ENCODE measurements at regions not wholly inside any gene's neighbourhood (a gene's known extent, or its start where the extent isn't known, plus 50 kb on each side); places are given as distances from the start of the nearest gene placed in this dataset.

GRCh38 chr21:26404288-26404687, 168.8 kb downstream of the CYYR1 start:
- ChIA-PET POLR2A (no interaction called here), CTCF (no interaction called here)
- Histone ChIP-seq H3K27ac (ENCODE audit: low read length) (no peak overlapping the region), H3K9me3 (ENCODE audit: control insufficient read depth, insufficient read depth, low read depth, low read length) (no peaks in the 10 kb centered on the region), H3K4me1 (ENCODE audit: control insufficient read depth, insufficient read depth, low read length) (no peaks in the 10 kb centered on the region), H3K4me3 (ENCODE audit: low read depth in 2 of 2, low read length in 2 of 2) (no peak overlapping the region), H3K27me3 (ENCODE audit: control insufficient read depth, insufficient read depth, low read length) (no peaks in the 10 kb centered on the region), H3K36me3 (ENCODE audit: control insufficient read depth, insufficient read depth, low read length) (no peaks in the 10 kb centered on the region)
- DNase-seq (ENCODE audit: low read depth, low spot score) = no peak
- intact Hi-C loops (cut with micrococcal nuclease; ENCODE audit: unreplicated experiment) = no loop called here
- BruUV-seq (replicated peaks) = no TSS peak
- in situ Hi-C loops (cut with HindIII; ENCODE audit: low pct_unique_long_range_greater_than_20kb, low sequenced_read_pairs) = no loop called here
- ATAC-seq = no peak
- TF ChIP-seq REST (IDR thresholded peaks at IDR 0.05; ENCODE audit: insufficient read depth in 1 of 2, low read depth in 2 of 2, low read length in 1 of 2) (no peak), CTCF (IDR thresholded peaks at IDR 0.05) (no peak), TCF7L2 (IDR thresholded peaks at IDR 0.05; ENCODE audit: low read depth, low read length) (no peak), POLR2AphosphoS5 (IDR thresholded peaks at IDR 0.05; ENCODE audit: low read depth, low read length) (no peak), SIN3A (IDR thresholded peaks at IDR 0.05; ENCODE audit: borderline replicate concordance, insufficient read depth, low read depth, low read length) (no peak)

GRCh38 chr21:26403321-26403720, 169.8 kb downstream of the CYYR1 start:
- TF ChIP-seq CTCF (IDR thresholded peaks at IDR 0.05) = no peak
- no peak for TF ChIP-seq SIN3A (IDR thresholded peaks at IDR 0.05; ENCODE audit: borderline replicate concordance, insufficient read depth, low read depth, low read length)
- no peak for TF ChIP-seq TCF7L2 (IDR thresholded peaks at IDR 0.05; ENCODE audit: low read depth, low read length)
- TF ChIP-seq POLR2AphosphoS5 (IDR thresholded peaks at IDR 0.05; ENCODE audit: low read depth, low read length) = no peak
- no peak for TF ChIP-seq REST (IDR thresholded peaks at IDR 0.05; ENCODE audit: insufficient read depth in 1 of 2, low read depth in 2 of 2, low read length in 1 of 2)
- ChIA-PET POLR2A (no interaction called here), CTCF (no interaction called here)
- no TSS peak for BruUV-seq (replicated peaks)
- intact Hi-C loops (cut with micrococcal nuclease; ENCODE audit: unreplicated experiment) (no loop called here), in situ Hi-C loops (cut with HindIII; ENCODE audit: low pct_unique_long_range_greater_than_20kb, low sequenced_read_pairs) (no loop called here)
- Histone ChIP-seq H3K9me3 (ENCODE audit: control insufficient read depth, insufficient read depth, low read depth, low read length) (no peaks in the 10 kb centered on the region), H3K27me3 (ENCODE audit: control insufficient read depth, insufficient read depth, low read length) (no peaks in the 10 kb centered on the region), H3K27ac (ENCODE audit: low read length) (no peak overlapping the region), H3K4me3 (ENCODE audit: low read depth in 2 of 2, low read length in 2 of 2) (no peak overlapping the region), H3K36me3 (ENCODE audit: control insufficient read depth, insufficient read depth, low read length) (no peaks in the 10 kb centered on the region), H3K4me1 (ENCODE audit: control insufficient read depth, insufficient read depth, low read length) (no peaks in the 10 kb centered on the region)
- ATAC-seq = no peak
- no peak for DNase-seq (ENCODE audit: low read depth, low spot score)

Data from Panc1 (cell line).